Body of pancreas (tissue), 4 donors: ENCODE measurements at regions not wholly inside any gene's neighbourhood (a gene's known extent, or its start where the extent isn't known, plus 50 kb on each side); places are given as distances from the start of the nearest gene placed in this dataset.

Experiments
- POLR2A ChIP-seq, 3 donors: fragments of 450-650 bp; IDR thresholded peaks; one replicate each; pipeline ENCODE4 v1.6.1; 2016; ENCODE audit warnings: antibody characterized with exemption in 3 of 3, mild to moderate bottlenecking in 2 of 3
- TF ChIP-seq, protein P1 (sequence below), 7 experiments: fragments of 450-650 bp in 4 of 7; fragments of 200-600 bp in 3 of 7; sonication (generic) in 3 of 7; IDR thresholded peaks; one replicate each; pipeline ENCODE4 v1.5.1; 2016 to 2019; ENCODE audit warnings: antibody characterized with exemption in 7 of 7

DNA sequence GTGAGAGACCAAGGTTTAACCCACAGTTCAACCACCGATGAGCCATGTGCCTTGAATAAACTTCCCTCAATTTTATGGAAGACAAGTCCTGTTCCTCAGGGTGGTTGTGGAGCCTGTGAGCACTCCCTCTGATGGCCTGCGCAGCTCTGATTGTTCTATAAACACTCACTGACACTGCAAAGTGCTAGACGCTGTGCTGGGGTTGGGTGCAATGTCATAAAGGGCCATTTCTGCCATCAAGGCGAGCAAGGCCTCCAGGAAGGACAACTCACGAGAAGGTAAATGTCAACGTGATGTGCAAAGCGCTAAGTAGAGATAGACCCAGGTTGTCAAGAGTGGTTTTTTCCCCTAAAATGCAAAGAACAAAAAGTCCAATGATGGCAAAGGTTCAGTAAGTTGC, 75.7 kb upstream of the SYT6 start:
- TF ChIP-seq, protein P1, sequence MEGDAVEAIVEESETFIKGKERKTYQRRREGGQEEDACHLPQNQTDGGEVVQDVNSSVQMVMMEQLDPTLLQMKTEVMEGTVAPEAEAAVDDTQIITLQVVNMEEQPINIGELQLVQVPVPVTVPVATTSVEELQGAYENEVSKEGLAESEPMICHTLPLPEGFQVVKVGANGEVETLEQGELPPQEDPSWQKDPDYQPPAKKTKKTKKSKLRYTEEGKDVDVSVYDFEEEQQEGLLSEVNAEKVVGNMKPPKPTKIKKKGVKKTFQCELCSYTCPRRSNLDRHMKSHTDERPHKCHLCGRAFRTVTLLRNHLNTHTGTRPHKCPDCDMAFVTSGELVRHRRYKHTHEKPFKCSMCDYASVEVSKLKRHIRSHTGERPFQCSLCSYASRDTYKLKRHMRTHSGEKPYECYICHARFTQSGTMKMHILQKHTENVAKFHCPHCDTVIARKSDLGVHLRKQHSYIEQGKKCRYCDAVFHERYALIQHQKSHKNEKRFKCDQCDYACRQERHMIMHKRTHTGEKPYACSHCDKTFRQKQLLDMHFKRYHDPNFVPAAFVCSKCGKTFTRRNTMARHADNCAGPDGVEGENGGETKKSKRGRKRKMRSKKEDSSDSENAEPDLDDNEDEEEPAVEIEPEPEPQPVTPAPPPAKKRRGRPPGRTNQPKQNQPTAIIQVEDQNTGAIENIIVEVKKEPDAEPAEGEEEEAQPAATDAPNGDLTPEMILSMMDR (IDR thresholded peaks at IDR 0.05), result no peak
- TF ChIP-seq POLR2A (IDR thresholded peaks at IDR 0.05), result no peak
